ENCODE measurements at regions not wholly inside any gene's neighbourhood (a gene's known extent, or its start where the extent isn't known, plus 50 kb on each side); places are given as distances from the start of the nearest gene placed in this dataset.

GRCh38 chr4:66252291-66252690 lies 582.0 kb upstream of the EPHA5 start:
- Histone ChIP-seq H3K79me2 (ENCODE audit: control insufficient read depth, insufficient read depth, low read length) (no peaks in the 10 kb centered on the region), H2AFZ (ENCODE audit: low read length) (no peak overlapping the region), H3K9me3 (ENCODE audit: control insufficient read depth, insufficient read depth, low read depth, low read length) (no peaks in the 10 kb centered on the region), H3K36me3 (ENCODE audit: control insufficient read depth, insufficient read depth, low read length) (no peaks in the 10 kb centered on the region), H3K27ac (ENCODE audit: insufficient read depth, low read length) (no peak overlapping the region), H3K9ac (ENCODE audit: insufficient read depth, low read length) (no peak overlapping the region), H3K4me3 (replicated peaks in 1 of 4; ENCODE audit: control extremely low read depth in 1 of 4, insufficient read depth in 1 of 4, low read depth in 3 of 4, low read length in 4 of 4) (no peak overlapping the region), H3K4me1 (ENCODE audit: control insufficient read depth, extremely low read depth, insufficient read depth, low read length) (no peaks in the 10 kb centered on the region), H4K20me1 (ENCODE audit: control insufficient read depth, extremely low read depth, insufficient read depth, low read length) (no peaks in the 10 kb centered on the region), H3K27me3 (ENCODE audit: control insufficient read depth, insufficient read depth, low read length) (no peaks in the 10 kb centered on the region), H3K4me2 (ENCODE audit: extremely low read depth, insufficient read depth, low read length) (no peak overlapping the region)
- DNase-seq (ENCODE audit: low read depth in 2 of 2): no peak
- no peak for TF ChIP-seq EZH2 (IDR thresholded peaks at IDR 0.05; ENCODE audit: low read length, missing control alignments)
- TF ChIP-seq CTCF (conservative IDR thresholded peaks at IDR 0.05 in 1 of 2, IDR thresholded peaks at IDR 0.05 in 1 of 2; ENCODE audit: low read depth in 1 of 2, low read length in 2 of 2): no peak

GRCh38 chr4:66246643-66247042 lies 576.4 kb upstream of the EPHA5 start:
- no peaks in the 10 kb centered on the region for H3K4me1 ChIP-seq (ENCODE audit: control insufficient read depth, extremely low read depth, insufficient read depth, low read length)
- no peak overlapping the region for H3K9ac ChIP-seq (ENCODE audit: insufficient read depth, low read length)

GRCh38 chr4:66235876-66236275 lies 565.6 kb upstream of the EPHA5 start:
- Histone ChIP-seq H3K27ac (ENCODE audit: insufficient read depth, low read length) (no peak overlapping the region), H4K20me1 (ENCODE audit: control insufficient read depth, extremely low read depth, insufficient read depth, low read length) (no peaks in the 10 kb centered on the region), H3K79me2 (ENCODE audit: control insufficient read depth, insufficient read depth, low read length) (no peaks in the 10 kb centered on the region), H3K9me3 (ENCODE audit: control insufficient read depth, insufficient read depth, low read depth, low read length) (no peaks in the 10 kb centered on the region), H3K4me3 (replicated peaks in 1 of 4; ENCODE audit: control extremely low read depth in 1 of 4, insufficient read depth in 1 of 4, low read depth in 3 of 4, low read length in 4 of 4) (no peak overlapping the region), H3K36me3 (ENCODE audit: control insufficient read depth, insufficient read depth, low read length) (no peaks in the 10 kb centered on the region), H3K27me3 (ENCODE audit: control insufficient read depth, insufficient read depth, low read length) (no peaks in the 10 kb centered on the region), H3K9ac (ENCODE audit: insufficient read depth, low read length) (no peak overlapping the region), H2AFZ (ENCODE audit: low read length) (no peak overlapping the region), H3K4me2 (ENCODE audit: extremely low read depth, insufficient read depth, low read length) (no peak overlapping the region), H3K4me1 (ENCODE audit: control insufficient read depth, extremely low read depth, insufficient read depth, low read length) (no peaks in the 10 kb centered on the region)
- TF ChIP-seq EZH2 (IDR thresholded peaks at IDR 0.05; ENCODE audit: low read length, missing control alignments): no peak
- no peak for TF ChIP-seq CTCF (conservative IDR thresholded peaks at IDR 0.05 in 1 of 2, IDR thresholded peaks at IDR 0.05 in 1 of 2; ENCODE audit: low read depth in 1 of 2, low read length in 2 of 2)
- no peak for DNase-seq (ENCODE audit: low read depth in 2 of 2)

More at GRCh38 chr4:66246643-66247042, 576.4 kb upstream of the EPHA5 start:
- no peaks in the 10 kb centered on the region for H3K9me3 ChIP-seq (ENCODE audit: control insufficient read depth, insufficient read depth, low read depth, low read length)
- TF ChIP-seq EZH2 (IDR thresholded peaks at IDR 0.05; ENCODE audit: low read length, missing control alignments) (no peak), CTCF (conservative IDR thresholded peaks at IDR 0.05 in 1 of 2, IDR thresholded peaks at IDR 0.05 in 1 of 2; ENCODE audit: low read depth in 1 of 2, low read length in 2 of 2) (no peak)
- H3K36me3 ChIP-seq (ENCODE audit: control insufficient read depth, insufficient read depth, low read length): no peaks in the 10 kb centered on the region
- H3K27ac ChIP-seq (ENCODE audit: insufficient read depth, low read length): no peak overlapping the region
- no peaks in the 10 kb centered on the region for H4K20me1 ChIP-seq (ENCODE audit: control insufficient read depth, extremely low read depth, insufficient read depth, low read length)
- peak in 1 of 2 donors; percentile 6 for DNase-seq (ENCODE audit: low read depth in 2 of 2)
- H2AFZ ChIP-seq (ENCODE audit: low read length): no peak overlapping the region
- H3K79me2 ChIP-seq (ENCODE audit: control insufficient read depth, insufficient read depth, low read length): no peaks in the 10 kb centered on the region
- no peak overlapping the region for H3K4me3 ChIP-seq (replicated peaks in 1 of 4; ENCODE audit: control extremely low read depth in 1 of 4, insufficient read depth in 1 of 4, low read depth in 3 of 4, low read length in 4 of 4)
- no peak overlapping the region for H3K4me2 ChIP-seq (ENCODE audit: extremely low read depth, insufficient read depth, low read length)
- no peaks in the 10 kb centered on the region for H3K27me3 ChIP-seq (ENCODE audit: control insufficient read depth, insufficient read depth, low read length)
